GM19025 (cell line): ENCODE measurements at regions not wholly inside any gene's neighbourhood (a gene's known extent, or its start where the extent isn't known, plus 50 kb on each side); places are given as distances from the start of the nearest gene placed in this dataset.
"Not testable (repeated sequence)": the region's sequence is repeated elsewhere in the genome, so short reads cannot be mapped to it uniquely, and the experiment has no call there.

ENCODE experiments used
- ATAC-seq: cut with Tn5 transposase; IDR thresholded peaks from one replicate; pipeline ENCODE4 v1.9.1; 2021; ENCODE audit warnings: mild to moderate bottlenecking, low read depth, moderate library complexity; ENCODE audit not compliant: unreplicated experiment

- no peak for ATAC-seq
These were observed 549.1 kb downstream of the RPS29 start for GRCh38 chr14:49036984-49037516.

GRCh38 chr14:49036266-49036665, 549.9 kb downstream of the RPS29 start:
- no peak for ATAC-seq

GRCh38 chr14:49033131-49033530, 553.0 kb downstream of the RPS29 start:
- ATAC-seq: no peak

- ATAC-seq: not testable (repeated sequence)
These were observed 554.5 kb downstream of the RPS29 start for GRCh38 chr14:49031710-49032109.

GRCh38 chr14:49019467-49020115, 566.6 kb downstream of the RPS29 start:
- no peak for ATAC-seq

GRCh38 chr14:49017447-49017846, 568.7 kb downstream of the RPS29 start:
- ATAC-seq: no peak

GRCh38 chr14:49016381-49016780, 569.8 kb downstream of the RPS29 start:
- ATAC-seq: no peak

GRCh38 chr14:49014476-49014875, 571.7 kb downstream of the RPS29 start:
- no peak for ATAC-seq

- ATAC-seq: no peak
These were observed 577.8 kb downstream of the RPS29 start for GRCh38 chr14:49008363-49008762.

- ATAC-seq: no peak
These were observed 595.0 kb downstream of the RPS29 start for GRCh38 chr14:48991141-48991540.

- no peak for ATAC-seq
These were observed 602.8 kb downstream of the RPS29 start for GRCh38 chr14:48983351-48983888.

GRCh38 chr14:48974994-48975393, 611.2 kb downstream of the RPS29 start:
- no peak for ATAC-seq

GRCh38 chr14:48973151-48973550, 613.0 kb downstream of the RPS29 start:
- ATAC-seq: no peak

- no peak for ATAC-seq
These were observed 615.2 kb downstream of the RPS29 start for GRCh38 chr14:48970943-48971342.

- ATAC-seq: no peak
These were observed 618.8 kb downstream of the RPS29 start for GRCh38 chr14:48967419-48967818.

GRCh38 chr14:48963231-48963790, 622.9 kb downstream of the RPS29 start:
- ATAC-seq: no peak

GRCh38 chr14:48957486-48957885, 628.7 kb downstream of the RPS29 start:
- no peak for ATAC-seq

- ATAC-seq: no peak
These were observed 630.3 kb downstream of the RPS29 start for GRCh38 chr14:48955857-48956256.

GRCh38 chr14:48954446-48954845, 631.7 kb downstream of the RPS29 start:
- no peak for ATAC-seq

- ATAC-seq: no peak
These were observed 641.4 kb downstream of the RPS29 start for GRCh38 chr14:48944809-48945208.

GRCh38 chr14:48943913-48944312, 642.3 kb downstream of the RPS29 start:
- no peak for ATAC-seq
